SK-N-SH treated with all-trans-retinoic acid at 6 μM for 48 hours (cell line): ENCODE measurements at regions not wholly inside any gene's neighbourhood (a gene's known extent, or its start where the extent isn't known, plus 50 kb on each side); places are given as distances from the start of the nearest gene placed in this dataset.
"Not testable (repeated sequence)": the region's sequence is repeated elsewhere in the genome, so short reads cannot be mapped to it uniquely, and the experiment has no call there.

ENCODE experiments used
- ARNTL ChIP-seq: fragments of 450-650 bp; formaldehyde crosslinking; IDR thresholded peaks from 2 replicates; pipeline ENCODE4 v1.5.0; 2020; ENCODE audit warnings: low read depth, mild to moderate bottlenecking, moderate library complexity, borderline replicate concordance
- BACH2 ChIP-seq: fragments of 250-450 bp; sonication (Bioruptor Pico); IDR thresholded peaks from 2 replicates; pipeline ENCODE4 v1.9.0; 2021; ENCODE audit warnings: mild to moderate bottlenecking, borderline replicate concordance
- CREB5 ChIP-seq: fragments of 250-450 bp; sonication (Bioruptor Pico); IDR thresholded peaks from 2 replicates; pipeline ENCODE4 v1.5.1; 2020; ENCODE audit warnings: low read depth, mild to moderate bottlenecking, moderate library complexity
- GLIS3 ChIP-seq: fragments of 250-450 bp; sonication (Bioruptor Pico); IDR thresholded peaks from 2 replicates; pipeline ENCODE4 v1.5.0; 2020; ENCODE audit warnings: mild to moderate bottlenecking, moderate library complexity
- ISL1 ChIP-seq: fragments of 250-450 bp; sonication (Bioruptor Pico); IDR thresholded peaks from 2 replicates; pipeline ENCODE4 v2.1.2; 2022; ENCODE audit warnings: mild to moderate bottlenecking, moderate library complexity
- OSR1 ChIP-seq: fragments of 250-450 bp; sonication (Bioruptor Pico); IDR thresholded peaks from 2 replicates; pipeline ENCODE4 v1.8.0; 2022; ENCODE audit warnings: moderate library complexity, mild to moderate bottlenecking, inconsistent platforms
- PATZ1 ChIP-seq: fragments of 250-450 bp; sonication (Bioruptor Pico); IDR thresholded peaks from 2 replicates; pipeline ENCODE4 v1.8.0; 2020; ENCODE audit warnings: mild to moderate bottlenecking, moderate library complexity, borderline replicate concordance
- POU6F1 ChIP-seq: fragments of 250-450 bp; sonication (Bioruptor Pico); IDR thresholded peaks from 2 replicates; pipeline ENCODE4 v1.8.0; 2021; ENCODE audit warnings: low read depth, mild to moderate bottlenecking, moderate library complexity, borderline replicate concordance
- TCF4 ChIP-seq: fragments of 250-450 bp; sonication (Bioruptor Pico); IDR thresholded peaks from 2 replicates; pipeline ENCODE4 v1.8.0; 2021; ENCODE audit warnings: mild to moderate bottlenecking, moderate library complexity, borderline replicate concordance
- TOX ChIP-seq: fragments of 250-450 bp; sonication (Bioruptor Pico); IDR thresholded peaks from 2 replicates; pipeline ENCODE4 v1.8.0; 2021; ENCODE audit warnings: mild to moderate bottlenecking, moderate library complexity, borderline replicate concordance
- ZFP3 ChIP-seq: fragments of 250-450 bp; sonication (Bioruptor Pico); IDR thresholded peaks from 2 replicates; pipeline ENCODE4 v1.5.0; 2020; ENCODE audit warnings: mild to moderate bottlenecking, moderate library complexity
- ZFP30 ChIP-seq: fragments of 450-650 bp; formaldehyde crosslinking; IDR thresholded peaks from 2 replicates; pipeline ENCODE4 v1.5.0; 2022; ENCODE audit warnings: mild to moderate bottlenecking, moderate library complexity
- ZNF565 ChIP-seq: fragments of 450-650 bp; formaldehyde crosslinking; conservative IDR thresholded peaks from 2 replicates; pipeline ENCODE4 v1.5.0; 2020; ENCODE audit warnings: low read depth, mild to moderate bottlenecking, moderate library complexity
- ZNF70 ChIP-seq: fragments of 450-650 bp; formaldehyde crosslinking; IDR thresholded peaks from 2 replicates; pipeline ENCODE4 v1.5.0; 2020; ENCODE audit warnings: mild to moderate bottlenecking, moderate library complexity

GRCh38 chr21:10119342-10119741 lies 402.0 kb upstream of the TPTE start:
- TF ChIP-seq POU6F1 (CRISPR knock-in tag); ZNF565 (CRISPR knock-in tag); TOX (CRISPR knock-in tag); ARNTL (CRISPR knock-in tag); PATZ1 (CRISPR knock-in tag); TCF4 (CRISPR knock-in tag); GLIS3 (CRISPR knock-in tag); ZFP30; ISL1 (CRISPR knock-in tag); BACH2 (CRISPR knock-in tag); OSR1 (CRISPR knock-in tag); ZFP3 (CRISPR knock-in tag); ZNF70; CREB5 (CRISPR knock-in tag): not testable (repeated sequence)
